VCaP (cell line): ENCODE measurements at regions not wholly inside any gene's neighbourhood (a gene's known extent, or its start where the extent isn't known, plus 50 kb on each side); places are given as distances from the start of the nearest gene placed in this dataset.

ENCODE experiments used
- H3K27ac ChIP-seq: fragments of 450-650 bp; 2 replicates; pipeline ENCODE4 v1.5.1; 2017
- CTCF ChIP-seq: fragments of 450-650 bp; conservative IDR thresholded peaks from 2 replicates; pipeline ENCODE4 v1.5.1; 2017; ENCODE audit warnings: mild to moderate bottlenecking, moderate library complexity

GRCh38 chr3:933326-933725, 159.5 kb upstream of the CNTN6 start:
- no peak for TF ChIP-seq CTCF

GRCh38 chr3:944786-945185, 148.0 kb upstream of the CNTN6 start:
- H3K27ac ChIP-seq = no peak overlapping the region
- no peak for TF ChIP-seq CTCF

More at GRCh38 chr3:933326-933725, 159.5 kb upstream of the CNTN6 start:
- H3K27ac ChIP-seq = no peak overlapping the region

GRCh38 chr3:945738-946137, 147.1 kb upstream of the CNTN6 start:
- no peak for TF ChIP-seq CTCF
- H3K27ac ChIP-seq = no peak overlapping the region

GRCh38 chr3:952906-953305, 139.9 kb upstream of the CNTN6 start:
- no peak overlapping the region for H3K27ac ChIP-seq

GRCh38 chr3:963255-963654, 129.6 kb upstream of the CNTN6 start:
- TF ChIP-seq CTCF = no peak
- no peak overlapping the region for H3K27ac ChIP-seq

More at GRCh38 chr3:952906-953305, 139.9 kb upstream of the CNTN6 start:
- TF ChIP-seq CTCF = no peak

GRCh38 chr3:963755-964154, 129.1 kb upstream of the CNTN6 start:
- no peak overlapping the region for H3K27ac ChIP-seq
- TF ChIP-seq CTCF = no peak

- no peak overlapping the region for H3K27ac ChIP-seq
- no peak for TF ChIP-seq CTCF
Measured at GRCh38 chr3:965826-966225, 127.0 kb upstream of the CNTN6 start.

- no peak overlapping the region for H3K27ac ChIP-seq
Measured at GRCh38 chr3:966341-966740, 126.5 kb upstream of the CNTN6 start.

More at GRCh38 chr3:966341-966740, 126.5 kb upstream of the CNTN6 start:
- TF ChIP-seq CTCF = no peak
